HG03039 (cell line): ENCODE measurements at regions not wholly inside any gene's neighbourhood (a gene's known extent, or its start where the extent isn't known, plus 50 kb on each side); places are given as distances from the start of the nearest gene placed in this dataset.

Source experiments
- ATAC-seq: cut with Tn5 transposase; IDR thresholded peaks from one replicate; pipeline ENCODE4 v1.9.1; 2021; ENCODE audit warnings: mild to moderate bottlenecking, moderate library complexity; ENCODE audit not compliant: unreplicated experiment

DNA sequence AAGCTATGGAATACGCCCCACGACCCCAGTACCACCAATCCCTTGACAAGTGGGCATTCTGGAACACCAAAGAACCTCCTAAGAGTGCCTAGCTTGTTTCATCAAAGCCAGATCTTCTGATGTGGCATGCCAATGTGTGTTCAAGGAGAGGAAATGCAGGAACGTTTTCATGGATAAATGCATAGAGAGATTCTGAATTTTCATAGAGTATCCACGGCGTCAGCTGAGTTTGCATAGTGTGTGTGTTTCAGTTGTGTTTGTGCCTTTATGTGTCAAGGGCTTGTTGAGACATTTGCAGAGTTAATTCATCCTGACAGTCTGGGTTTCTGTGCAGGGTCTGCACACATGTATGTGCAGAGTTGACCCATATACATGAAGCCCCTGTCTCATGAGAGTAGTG is 172.7 kb upstream of the LRFN2 start:
- ATAC-seq: no peak

DNA sequence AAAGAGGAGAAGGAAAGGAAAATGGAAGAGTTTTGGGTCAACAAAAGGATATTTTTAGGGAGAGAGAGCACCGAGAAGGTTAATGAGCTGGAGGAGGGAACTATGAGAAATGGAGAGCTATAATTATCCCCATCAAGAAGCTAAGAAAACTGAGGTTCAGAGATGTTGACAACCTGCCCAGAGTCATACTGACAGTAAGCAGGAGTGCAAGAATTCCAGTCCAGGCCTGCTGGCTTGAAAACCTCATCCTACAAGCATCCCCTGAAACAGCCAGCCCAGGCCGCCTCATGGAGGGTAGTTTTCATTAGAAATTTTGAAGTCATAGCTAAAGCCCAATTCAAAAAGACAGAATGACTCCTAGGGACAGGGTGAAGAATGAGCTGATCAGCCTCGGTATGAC is 172.1 kb upstream of the LRFN2 start:
- ATAC-seq: no peak

DNA sequence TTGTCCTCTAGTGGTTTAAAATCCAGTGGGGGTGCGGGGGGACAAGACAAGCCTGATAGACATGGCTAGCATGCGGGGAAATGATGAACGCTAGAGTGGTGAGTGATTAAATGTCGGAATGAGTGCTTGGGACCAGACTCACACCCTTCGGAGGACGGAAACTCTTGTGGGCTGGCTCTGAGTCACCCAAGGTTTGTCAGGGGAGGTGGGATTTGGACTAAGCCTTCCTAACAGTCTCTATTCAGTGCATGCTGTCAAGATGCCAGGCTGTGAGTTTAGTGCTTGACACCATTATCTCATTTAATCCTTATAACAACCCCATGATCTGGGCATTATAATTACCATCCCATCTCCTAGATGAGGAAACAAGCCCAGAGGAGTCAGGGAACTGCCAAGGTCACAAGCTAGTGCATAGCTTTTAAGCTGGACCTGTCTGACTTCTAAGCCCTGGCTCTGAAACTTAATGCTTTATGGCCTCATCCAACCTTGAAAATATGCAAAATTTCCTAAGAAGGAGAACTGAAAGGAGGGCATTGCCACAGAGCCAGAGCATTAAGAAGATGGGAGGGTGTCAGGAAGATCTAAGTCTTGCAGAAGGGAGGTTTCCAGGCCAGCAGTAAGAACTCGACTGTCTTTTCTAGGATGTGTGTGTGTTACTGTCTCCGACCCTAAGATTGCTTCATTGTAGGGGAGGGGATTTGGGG is 168.7 kb upstream of the LRFN2 start:
- no peak for ATAC-seq

DNA sequence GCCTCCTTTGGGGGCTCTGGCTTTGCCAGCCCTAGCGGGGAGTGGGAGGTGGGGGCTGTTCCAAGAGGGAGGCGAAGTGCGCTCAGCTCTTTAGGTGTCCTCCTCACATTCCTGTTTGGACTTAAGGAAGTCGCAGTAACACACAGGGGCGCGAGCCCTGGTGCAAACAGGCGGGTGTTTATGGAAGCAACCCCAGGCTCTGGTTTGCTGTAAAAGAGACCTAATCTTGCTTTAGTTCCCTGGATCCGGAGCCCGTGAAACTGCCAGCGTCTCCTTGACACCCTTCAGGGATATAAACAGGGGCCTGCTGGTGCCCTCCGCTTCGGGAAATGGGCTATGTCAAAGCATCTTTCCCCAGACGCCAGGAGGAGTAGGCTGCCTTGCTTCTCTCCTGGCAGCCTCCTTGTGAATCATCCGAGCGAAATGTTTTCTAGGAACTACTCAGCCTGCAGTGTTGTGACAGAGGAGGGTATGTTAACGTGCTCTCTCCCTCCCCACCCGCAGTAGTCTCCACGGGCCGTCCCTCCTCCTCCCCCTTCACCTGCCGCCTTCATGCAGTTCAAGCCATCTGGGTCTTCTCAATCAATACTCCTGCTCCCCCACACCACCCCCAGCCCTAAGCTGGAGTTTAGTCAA is 168.0 kb upstream of the LRFN2 start:
- no peak for ATAC-seq

DNA sequence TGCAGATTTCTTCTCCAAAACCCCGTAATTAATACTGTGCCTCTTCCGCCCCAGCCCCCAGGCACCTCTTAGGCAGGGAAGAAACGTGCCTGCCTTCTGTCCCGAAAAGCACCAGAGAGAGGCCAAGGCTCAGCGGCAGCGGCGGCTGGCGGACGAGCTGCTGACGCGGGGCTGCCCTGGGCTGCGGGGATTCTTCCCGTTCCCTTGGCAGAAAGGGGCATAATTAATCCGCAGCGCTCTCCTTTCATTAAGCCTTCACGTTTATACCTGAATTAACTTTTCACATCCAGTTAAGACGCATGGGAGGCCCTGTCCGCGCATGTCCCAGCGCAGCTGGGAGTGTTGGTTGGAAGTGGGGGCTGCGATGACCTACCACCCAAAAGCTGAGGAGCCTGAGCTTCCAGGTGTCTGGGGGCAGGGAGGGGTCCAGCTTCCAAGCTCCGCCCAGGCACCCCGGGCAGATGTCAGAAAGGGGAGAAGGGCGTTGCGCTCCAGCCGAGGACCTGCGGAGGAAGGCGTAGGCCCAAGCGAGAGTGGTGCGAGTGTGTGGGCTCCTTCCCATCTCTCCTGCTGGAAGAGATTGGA is 167.4 kb upstream of the LRFN2 start:
- no peak for ATAC-seq

DNA sequence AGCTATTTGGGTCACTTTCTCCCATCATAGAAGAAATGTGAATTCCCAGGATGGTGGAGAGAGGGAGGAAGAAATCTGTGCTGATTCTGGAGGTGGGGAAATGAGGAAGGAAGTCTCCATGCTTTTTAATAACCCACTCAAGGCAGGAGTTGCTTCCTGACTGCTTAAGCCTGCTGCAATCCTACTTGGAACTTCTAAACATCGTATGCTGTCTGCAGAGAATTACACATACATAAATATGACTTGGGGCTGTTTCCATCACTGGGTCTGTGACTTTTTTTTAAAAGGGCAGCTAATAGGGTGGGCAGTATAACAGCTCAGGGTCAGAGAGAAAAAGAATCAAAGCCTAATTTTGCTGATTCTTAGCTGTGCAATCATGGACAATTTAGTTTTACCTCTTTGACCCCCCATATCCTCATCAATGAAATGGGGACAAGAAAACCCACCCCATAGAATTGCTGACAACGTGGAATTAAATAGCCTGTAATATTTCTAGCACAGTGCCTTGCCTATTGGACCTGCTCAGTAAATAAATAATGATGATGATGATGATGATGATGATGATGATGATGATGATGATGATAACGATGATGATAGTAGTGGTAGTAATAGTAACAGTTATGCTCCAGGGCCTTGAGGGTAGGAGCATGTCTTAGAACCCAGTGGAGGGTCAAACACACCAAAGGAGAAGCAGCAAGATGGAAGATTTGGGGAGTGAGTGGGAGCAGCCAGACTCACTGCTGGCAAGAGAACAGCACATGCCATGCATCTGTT is 166.7 kb upstream of the LRFN2 start:
- ATAC-seq: no peak

DNA sequence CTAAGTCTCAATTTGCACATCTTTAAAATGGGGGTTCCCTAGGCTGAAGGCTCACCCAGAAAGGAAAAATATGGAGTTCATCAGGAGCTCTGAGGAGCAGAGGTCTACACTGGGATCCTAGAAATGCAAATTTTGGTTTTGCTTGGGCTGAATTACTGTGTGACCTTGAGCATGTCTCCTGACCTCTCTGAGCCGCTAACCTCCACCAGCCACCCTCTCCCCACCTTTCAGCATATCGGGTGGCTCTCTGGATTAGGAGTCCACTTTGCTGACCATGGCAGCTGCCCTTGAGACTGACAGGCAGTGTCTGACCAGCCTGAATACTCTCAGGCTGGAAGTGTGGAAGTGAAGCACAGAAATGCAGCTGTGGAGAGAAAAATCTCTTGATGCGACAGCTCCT is 165.9 kb upstream of the LRFN2 start:
- no peak for ATAC-seq

DNA sequence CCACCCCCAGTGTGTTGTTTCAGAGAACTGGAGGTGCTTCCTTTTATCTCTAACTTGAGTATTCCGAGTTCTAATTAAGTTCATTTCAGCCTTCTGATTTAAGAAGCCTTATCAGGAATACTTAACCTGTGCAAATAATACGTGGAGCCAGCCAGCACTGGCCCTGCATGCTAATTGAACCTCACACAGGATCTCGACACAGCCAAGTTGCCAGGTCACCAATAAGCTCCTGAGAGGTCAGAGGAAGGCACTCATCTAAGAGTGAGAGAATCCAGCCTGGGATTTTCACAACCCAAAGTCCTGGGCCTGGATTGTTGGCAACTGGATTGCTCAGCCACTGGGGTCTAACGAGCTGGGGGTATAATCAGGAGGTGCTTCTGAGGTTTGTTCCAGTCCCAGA is 157.7 kb upstream of the LRFN2 start:
- no peak for ATAC-seq

DNA sequence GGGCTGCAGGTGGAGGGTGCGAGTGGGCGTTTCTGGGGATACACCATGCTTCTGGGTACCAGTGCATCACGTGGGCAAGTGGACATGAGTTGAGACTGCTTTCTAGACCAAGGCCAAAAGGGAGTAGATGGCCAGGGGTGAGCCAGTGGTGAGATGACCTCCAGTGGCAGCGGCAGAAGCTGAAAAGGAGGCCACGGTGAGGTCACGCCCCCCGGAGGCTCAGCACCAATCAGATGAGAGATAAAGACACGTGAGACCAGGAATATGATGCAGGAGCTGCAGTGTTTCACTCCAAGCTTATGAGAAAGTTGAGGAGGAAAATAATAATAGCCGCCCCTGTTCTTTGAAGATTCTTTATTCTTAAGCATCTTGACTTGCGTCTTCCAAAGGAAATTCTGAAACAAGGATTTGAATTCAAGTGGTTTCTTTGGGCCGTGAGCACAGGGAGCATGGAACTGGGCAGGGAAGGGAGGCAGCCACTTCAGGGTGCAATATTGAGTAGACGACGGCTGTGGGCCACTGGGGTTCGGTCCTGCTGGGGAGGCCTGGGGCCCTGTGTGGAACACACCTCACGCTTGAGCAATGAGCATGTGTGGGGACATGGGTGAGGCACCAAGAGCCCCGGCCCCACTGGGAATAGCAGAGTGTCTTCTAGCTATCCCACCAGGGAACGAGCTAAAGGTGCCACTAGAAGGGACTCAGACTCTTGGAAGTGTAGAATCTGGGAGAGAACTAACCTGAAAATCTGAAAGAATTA is 156.7 kb upstream of the LRFN2 start:
- ATAC-seq: no peak

DNA sequence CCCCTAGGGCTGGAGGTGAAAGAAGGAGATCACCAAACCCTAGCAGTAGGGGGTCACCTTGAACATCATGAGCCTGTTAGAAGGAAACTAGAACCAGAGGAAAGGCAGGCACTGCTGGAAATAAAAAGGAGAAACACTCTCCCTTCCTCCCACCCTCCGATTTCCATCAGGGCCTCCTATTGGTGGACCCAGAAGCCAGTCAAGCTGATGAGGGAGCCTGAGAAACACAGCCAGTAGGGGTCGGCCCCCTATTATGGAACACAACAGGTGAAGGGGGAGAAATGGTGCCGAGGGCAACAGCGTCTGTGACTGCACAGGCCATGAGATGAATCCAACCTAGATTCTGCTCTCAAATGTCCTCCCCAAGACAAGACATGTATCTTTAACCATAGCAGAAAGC is 156.1 kb upstream of the LRFN2 start:
- no peak for ATAC-seq

DNA sequence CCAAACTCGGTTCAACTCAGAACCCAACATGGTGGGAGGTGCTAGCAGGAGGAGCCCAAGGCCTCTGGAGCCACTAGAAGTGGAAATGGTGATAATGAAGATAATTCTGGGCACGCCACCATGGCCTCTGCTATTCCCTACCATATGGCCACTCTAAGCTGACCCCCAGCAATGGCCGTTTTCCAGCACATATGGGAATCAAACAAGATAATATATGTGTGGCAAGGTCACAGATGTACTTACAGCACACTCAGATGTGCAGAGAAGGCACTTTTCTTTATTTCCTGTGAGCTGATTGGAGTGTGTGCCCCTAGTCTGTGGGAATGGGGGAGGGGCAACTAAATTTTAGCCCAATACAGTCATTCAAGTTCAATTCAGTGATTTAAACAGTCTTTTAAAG is 153.4 kb upstream of the LRFN2 start:
- ATAC-seq: no peak

DNA sequence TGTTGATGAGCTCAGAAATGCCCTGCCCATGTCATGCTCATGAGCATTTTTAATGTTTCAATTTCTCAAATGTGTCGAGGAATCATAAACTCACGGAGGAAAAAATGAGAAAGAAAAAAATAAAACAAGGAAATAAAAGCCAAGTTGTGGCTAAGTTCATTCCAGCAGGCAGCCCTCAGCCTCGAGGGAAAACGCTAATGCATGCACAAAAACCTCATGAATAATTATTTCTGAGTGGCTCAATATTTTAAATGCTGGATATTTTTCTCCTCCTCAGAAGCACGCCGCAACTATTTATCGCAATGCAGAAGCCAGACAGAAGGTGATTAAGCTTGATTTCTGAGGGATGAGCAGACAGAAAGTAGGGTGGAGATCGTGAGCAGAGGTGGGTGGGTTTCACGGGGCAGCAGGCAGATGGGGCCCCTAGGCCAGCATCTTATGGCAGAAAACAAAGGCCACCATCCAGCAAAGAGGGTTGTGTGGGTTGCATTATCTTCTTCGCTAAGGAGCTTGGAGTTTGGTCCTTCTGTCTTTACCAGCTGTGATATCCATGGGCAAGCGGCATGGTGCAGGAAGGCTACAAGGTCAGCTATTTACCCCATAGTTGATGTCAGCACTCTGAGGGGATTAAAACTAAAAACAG is 151.5 kb upstream of the LRFN2 start:
- no peak for ATAC-seq

DNA sequence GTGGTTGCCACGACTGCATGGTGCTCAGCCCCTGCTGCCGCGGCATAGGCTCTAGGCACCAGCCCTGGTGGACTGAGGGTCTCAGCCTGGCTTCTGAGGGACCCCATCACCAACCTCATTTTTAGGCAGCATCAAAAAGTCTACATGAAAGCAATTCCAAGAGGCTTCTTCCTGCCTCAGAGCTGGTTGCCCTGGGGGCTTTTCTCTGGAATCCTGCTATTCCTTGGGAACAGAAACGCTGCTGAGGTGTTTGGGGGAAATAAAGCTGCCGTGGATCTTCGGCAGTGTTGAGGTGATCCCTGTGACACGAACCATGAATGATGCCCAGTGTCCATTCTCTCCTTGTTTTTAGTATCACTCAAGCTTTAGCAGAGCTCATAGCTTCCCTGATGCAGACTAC is 148.4 kb upstream of the LRFN2 start:
- no peak for ATAC-seq

DNA sequence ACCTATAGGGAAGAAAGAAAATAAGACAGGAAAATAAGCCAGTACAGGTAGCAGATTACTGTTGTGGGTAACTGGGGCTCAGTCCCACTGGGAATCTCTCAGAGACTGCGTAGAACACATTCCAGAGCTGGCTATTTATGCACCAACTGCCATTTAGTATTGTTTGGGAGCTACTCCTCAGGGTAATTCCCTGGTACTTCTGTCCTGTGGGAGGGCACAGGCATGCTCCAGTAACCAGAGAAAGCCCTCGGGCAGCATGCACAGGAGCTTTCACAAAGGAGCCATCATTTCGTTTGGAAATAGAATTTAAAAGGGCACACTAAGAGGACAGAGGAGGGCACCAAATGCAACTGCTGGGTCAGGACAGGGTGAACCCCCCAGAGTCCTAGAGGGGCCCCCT is 148.0 kb upstream of the LRFN2 start:
- no peak for ATAC-seq

DNA sequence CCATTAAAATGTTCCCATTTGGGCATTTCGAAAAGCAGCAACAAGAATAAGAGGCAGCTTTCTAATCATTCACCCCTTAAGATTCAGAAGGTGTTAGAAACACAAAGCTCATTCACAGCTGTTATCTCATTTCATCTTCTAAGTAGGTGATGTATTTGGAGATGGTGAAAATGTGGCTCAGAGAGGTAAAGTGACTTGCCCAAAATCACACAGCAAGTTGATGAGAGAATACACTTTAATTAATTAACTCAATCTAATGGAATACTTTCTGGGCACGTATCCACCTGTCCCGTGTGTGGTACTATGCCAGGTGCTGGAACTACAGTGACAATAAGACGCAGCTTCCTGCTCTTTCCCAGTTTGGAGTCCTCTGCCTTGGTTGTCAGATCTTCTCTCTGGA is 147.4 kb upstream of the LRFN2 start:
- ATAC-seq: no peak

DNA sequence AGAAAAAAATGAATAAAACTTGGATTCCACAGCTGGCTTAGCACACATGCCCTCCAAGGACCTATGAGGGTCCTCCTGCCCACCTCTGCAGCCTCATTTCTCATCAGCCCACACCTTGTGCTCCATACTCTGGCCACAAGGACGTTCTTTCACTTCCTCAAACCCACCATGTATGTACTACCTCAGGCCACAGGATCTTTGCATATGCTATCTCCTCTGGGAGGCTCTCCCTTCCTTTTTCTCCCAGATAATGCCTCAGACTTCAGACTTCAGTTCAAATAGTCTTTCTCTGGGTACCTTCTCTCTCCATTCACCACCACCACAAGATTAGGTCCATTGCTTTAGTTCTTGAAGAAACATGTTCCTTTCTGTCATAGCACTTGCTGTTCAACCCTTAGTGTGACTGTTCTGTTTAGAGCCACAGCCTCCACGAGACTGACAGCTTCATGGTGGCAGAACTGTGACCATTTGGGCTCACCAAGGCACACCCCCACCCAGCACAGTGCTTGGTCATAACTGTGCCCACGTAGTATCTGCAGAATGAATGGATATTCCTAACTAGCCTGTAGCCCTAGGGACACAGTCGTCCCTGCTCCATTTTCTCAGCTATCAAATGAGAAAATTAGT is 146.7 kb upstream of the LRFN2 start:
- ATAC-seq: no peak

DNA sequence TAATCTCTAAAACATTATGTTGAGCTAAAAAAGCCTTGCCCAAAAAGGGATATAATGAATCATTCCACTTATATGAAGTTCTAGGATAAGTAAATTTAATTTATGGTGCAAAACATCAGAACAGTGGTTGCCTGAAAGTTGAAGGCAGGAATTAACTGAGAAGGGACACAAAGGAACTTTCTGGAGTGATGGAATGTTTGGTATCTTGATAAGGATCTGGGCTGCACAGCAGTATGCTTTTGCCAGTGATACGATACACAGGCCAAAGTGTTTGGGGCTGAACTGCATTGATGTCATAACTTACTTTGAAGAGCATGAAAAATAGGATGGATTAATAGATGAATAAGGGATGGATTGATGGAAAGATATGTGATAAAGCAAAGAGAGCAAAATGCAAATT is 146.1 kb upstream of the LRFN2 start:
- no peak for ATAC-seq

DNA sequence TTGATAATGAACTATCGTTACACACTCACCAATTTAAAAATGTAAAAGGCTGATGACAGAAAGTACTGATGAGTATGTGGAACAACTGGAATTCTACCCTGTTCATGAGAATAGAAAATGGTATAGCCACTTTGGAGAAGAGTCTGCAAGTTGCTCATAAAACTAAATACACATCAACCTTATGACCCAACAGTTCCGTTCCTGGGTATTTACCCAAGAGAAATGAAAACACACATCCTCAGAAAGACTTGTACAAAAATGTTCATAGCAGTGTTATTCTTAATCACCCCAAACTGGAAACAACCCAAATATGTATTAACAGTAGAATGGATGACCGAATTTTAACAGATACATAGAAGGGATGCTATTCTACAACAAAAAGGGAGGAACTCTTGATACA is 145.7 kb upstream of the LRFN2 start:
- no peak for ATAC-seq

DNA sequence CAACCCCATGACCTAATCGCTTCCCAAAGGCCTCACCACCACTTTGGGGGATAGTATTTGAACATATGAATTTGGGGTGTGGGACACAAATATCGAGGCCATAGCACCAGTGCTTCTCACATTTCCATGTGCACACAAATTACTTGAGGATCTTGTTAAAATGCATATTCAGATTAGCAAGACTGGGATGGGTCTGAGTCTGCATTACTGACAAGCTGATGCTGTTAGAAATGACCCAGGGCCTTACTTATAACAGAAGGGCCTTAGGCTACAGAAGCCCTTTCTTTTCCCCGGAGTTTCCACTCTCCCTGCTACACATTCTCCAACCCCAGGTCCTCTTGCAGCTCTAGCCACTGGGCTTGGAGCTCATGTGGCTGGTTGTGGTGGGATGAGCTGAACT is 141.5 kb upstream of the LRFN2 start:
- no peak for ATAC-seq

DNA sequence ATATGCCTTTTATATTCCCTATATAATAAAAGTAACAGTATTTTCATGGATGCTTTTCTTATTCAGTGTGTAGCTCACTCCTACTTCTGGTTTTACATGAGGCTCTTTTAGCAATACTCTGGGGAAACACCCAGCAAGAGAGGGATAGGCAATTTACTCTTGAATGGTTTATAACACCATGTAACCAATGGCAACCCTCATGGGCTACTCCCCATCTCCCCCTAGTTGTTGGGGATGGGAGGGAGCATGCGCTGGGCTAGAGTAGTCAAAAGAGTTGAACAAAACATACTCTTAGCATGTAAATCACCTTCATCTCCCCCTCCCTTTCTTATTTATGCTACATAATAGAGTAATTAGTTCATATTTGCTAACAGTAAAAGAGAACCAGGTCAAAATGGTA is 140.1 kb upstream of the LRFN2 start:
- no peak for ATAC-seq
